ENCODE measurements at regions not wholly inside any gene's neighbourhood (a gene's known extent, or its start where the extent isn't known, plus 50 kb on each side); places are given as distances from the start of the nearest gene placed in this dataset.

GRCh38 chr7:31456646-31457368 is 57.1 kb upstream of the ITPRID1 start:
- DNase-seq: no peak

GRCh38 chr7:31457551-31457950 is 56.3 kb upstream of the ITPRID1 start:
- DNase-seq: no peak

- no peak for DNase-seq
These were observed 55.7 kb upstream of the ITPRID1 start for GRCh38 chr7:31458203-31458602.

GRCh38 chr7:31462636-31463035 is 51.3 kb upstream of the ITPRID1 start:
- DNase-seq: no peak
